HL-60 (cell line): ENCODE measurements at regions not wholly inside any gene's neighbourhood (a gene's known extent, or its start where the extent isn't known, plus 50 kb on each side); places are given as distances from the start of the nearest gene placed in this dataset.

ENCODE experiments used
- DNase-seq, 2 experiments: peaks; one replicate each; pipeline ENCODE4 v3.0.0-alpha.2; 2010 to 2020; ENCODE audit warnings: low read depth in 1 of 2, low spot score in 1 of 2
- H3K27ac ChIP-seq: fragments of 250-450 bp; sonication (Bioruptor Pico); replicated peaks from 2 replicates; pipeline ENCODE4 v1.5.1; 2020; ENCODE audit warnings: mild to moderate bottlenecking, moderate library complexity
- H3K27me3 ChIP-seq: fragments of 250-450 bp; sonication (Bioruptor Pico); 2 replicates; pipeline ENCODE4 v1.5.1; 2021; ENCODE audit warnings: mild to moderate bottlenecking, moderate library complexity; ENCODE audit not compliant: insufficient read depth, poor library complexity, severe bottlenecking
- H3K4me3 ChIP-seq: replicated peaks from 2 replicates; pipeline ENCODE4 v1.5.1; 2011; ENCODE audit warnings: mild to moderate bottlenecking, control low read depth, low read length; ENCODE audit not compliant: insufficient read depth
- CTCF ChIP-seq: IDR thresholded peaks from one replicate; pipeline ENCODE4 v1.5.1; 2011; ENCODE audit warnings: low read length, control low read depth, inconsistent platforms; ENCODE audit not compliant: insufficient read depth
- GABPA ChIP-seq: IDR thresholded peaks from 2 replicates; pipeline ENCODE4 v1.6.1; 2012; ENCODE audit warnings: low read depth
- POLR2AphosphoS5 ChIP-seq: IDR thresholded peaks from 2 replicates; pipeline ENCODE4 v1.6.1; 2012; ENCODE audit warnings: low read depth
- REST ChIP-seq: IDR thresholded peaks from 2 replicates; pipeline ENCODE4 v1.6.1; 2012; ENCODE audit warnings: low read depth; ENCODE audit not compliant: insufficient replicate concordance
- SPI1 ChIP-seq: IDR thresholded peaks from 2 replicates; pipeline ENCODE4 v1.6.1; 2012; ENCODE audit warnings: low read depth, mild to moderate bottlenecking, borderline replicate concordance

- H3K27ac ChIP-seq = no peak overlapping the region
Measured at GRCh38 chr5:121109817-121110216, 645.7 kb downstream of the PRR16 start.

GRCh38 chr5:121121786-121122185 is 657.7 kb downstream of the PRR16 start:
- no peak for DNase-seq
- TF ChIP-seq GABPA = no peak
- no peak for TF ChIP-seq POLR2AphosphoS5
- no peak for TF ChIP-seq CTCF
- no peak for TF ChIP-seq SPI1
- no peak for TF ChIP-seq REST
- H3K27ac ChIP-seq = no peak overlapping the region
- H3K27me3 ChIP-seq = no peaks in the 10 kb centered on the region
- H3K4me3 ChIP-seq = no peak overlapping the region

More at GRCh38 chr5:121109817-121110216, 645.7 kb downstream of the PRR16 start:
- no peak for DNase-seq
- H3K4me3 ChIP-seq = no peak overlapping the region
- H3K27me3 ChIP-seq = no peaks in the 10 kb centered on the region
- TF ChIP-seq REST (no peak), CTCF (no peak), POLR2AphosphoS5 (no peak), SPI1 (no peak)

- no peak for DNase-seq
- TF ChIP-seq CTCF = no peak
- no peak for TF ChIP-seq POLR2AphosphoS5
- TF ChIP-seq REST = no peak
- TF ChIP-seq GABPA = no peak
- TF ChIP-seq SPI1 = no peak
- no peak overlapping the region for H3K27ac ChIP-seq
- H3K27me3 ChIP-seq = no peaks in the 10 kb centered on the region
- no peak overlapping the region for H3K4me3 ChIP-seq
Measured at GRCh38 chr5:121138495-121138907, 674.4 kb downstream of the PRR16 start.
